C4-2B (cell line): ENCODE measurements at regions not wholly inside any gene's neighbourhood (a gene's known extent, or its start where the extent isn't known, plus 50 kb on each side); places are given as distances from the start of the nearest gene placed in this dataset.

Experiments used
- ZFX ChIP-seq: fragments of 450-650 bp; IDR thresholded peaks from 2 replicates; pipeline ENCODE4 v1.6.1; 2017
- TF ChIP-seq, protein P1 (sequence below): fragments of 450-650 bp; conservative IDR thresholded peaks from 2 replicates; pipeline ENCODE4 v1.5.1; 2017; ENCODE audit warnings: mild to moderate bottlenecking

DNA sequence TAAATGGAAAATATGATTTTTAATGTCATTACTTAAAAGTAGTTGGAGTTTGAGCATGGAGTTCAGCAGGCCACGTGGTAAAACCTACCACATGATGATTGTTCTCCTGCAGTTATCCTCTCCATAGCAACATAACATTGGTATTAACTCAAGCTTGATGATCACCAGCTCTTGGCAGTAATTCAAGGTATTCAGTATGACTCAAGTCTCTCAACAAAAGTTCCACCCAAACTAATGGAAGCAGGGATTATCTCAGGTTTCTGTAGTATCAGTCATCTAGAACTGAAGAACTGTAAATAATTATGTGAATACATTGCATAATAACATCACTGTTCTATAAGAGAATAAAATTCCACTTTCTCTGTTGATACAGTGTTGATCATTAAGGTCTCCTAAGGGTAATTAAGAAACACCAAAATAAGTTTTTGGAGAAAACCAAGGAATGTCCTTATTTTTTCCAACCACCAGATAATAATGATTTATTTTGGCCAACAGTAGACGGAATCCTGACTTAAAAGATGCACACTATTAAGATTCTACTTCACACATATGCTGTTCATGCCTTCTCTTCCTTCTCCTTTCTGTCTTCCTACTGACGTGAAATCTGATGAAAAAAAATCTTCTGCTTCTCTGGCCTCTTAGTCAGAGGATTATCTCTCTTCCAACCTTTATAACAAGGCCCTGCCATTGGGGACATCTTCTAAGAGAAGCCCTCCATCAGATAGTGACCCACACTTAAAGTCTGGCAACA lies 1092.3 kb downstream of the EFNB2 start:
- TF ChIP-seq, protein P1, sequence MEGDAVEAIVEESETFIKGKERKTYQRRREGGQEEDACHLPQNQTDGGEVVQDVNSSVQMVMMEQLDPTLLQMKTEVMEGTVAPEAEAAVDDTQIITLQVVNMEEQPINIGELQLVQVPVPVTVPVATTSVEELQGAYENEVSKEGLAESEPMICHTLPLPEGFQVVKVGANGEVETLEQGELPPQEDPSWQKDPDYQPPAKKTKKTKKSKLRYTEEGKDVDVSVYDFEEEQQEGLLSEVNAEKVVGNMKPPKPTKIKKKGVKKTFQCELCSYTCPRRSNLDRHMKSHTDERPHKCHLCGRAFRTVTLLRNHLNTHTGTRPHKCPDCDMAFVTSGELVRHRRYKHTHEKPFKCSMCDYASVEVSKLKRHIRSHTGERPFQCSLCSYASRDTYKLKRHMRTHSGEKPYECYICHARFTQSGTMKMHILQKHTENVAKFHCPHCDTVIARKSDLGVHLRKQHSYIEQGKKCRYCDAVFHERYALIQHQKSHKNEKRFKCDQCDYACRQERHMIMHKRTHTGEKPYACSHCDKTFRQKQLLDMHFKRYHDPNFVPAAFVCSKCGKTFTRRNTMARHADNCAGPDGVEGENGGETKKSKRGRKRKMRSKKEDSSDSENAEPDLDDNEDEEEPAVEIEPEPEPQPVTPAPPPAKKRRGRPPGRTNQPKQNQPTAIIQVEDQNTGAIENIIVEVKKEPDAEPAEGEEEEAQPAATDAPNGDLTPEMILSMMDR = no peak
- no peak for TF ChIP-seq ZFX
